C4-2B (cell line): ENCODE measurements at regions not wholly inside any gene's neighbourhood (a gene's known extent, or its start where the extent isn't known, plus 50 kb on each side); places are given as distances from the start of the nearest gene placed in this dataset.
"Not testable (repeated sequence)": the region's sequence is repeated elsewhere in the genome, so short reads cannot be mapped to it uniquely, and the experiment has no call there.

Source experiments
- H3K27ac ChIP-seq: fragments of 450-650 bp; 2 replicates; pipeline ENCODE4 v1.5.1; 2017
- ZFX ChIP-seq: fragments of 450-650 bp; IDR thresholded peaks from 2 replicates; pipeline ENCODE4 v1.6.1; 2017
- TF ChIP-seq, protein P1 (sequence below): fragments of 450-650 bp; conservative IDR thresholded peaks from 2 replicates; pipeline ENCODE4 v1.5.1; 2017; ENCODE audit warnings: mild to moderate bottlenecking

DNA sequence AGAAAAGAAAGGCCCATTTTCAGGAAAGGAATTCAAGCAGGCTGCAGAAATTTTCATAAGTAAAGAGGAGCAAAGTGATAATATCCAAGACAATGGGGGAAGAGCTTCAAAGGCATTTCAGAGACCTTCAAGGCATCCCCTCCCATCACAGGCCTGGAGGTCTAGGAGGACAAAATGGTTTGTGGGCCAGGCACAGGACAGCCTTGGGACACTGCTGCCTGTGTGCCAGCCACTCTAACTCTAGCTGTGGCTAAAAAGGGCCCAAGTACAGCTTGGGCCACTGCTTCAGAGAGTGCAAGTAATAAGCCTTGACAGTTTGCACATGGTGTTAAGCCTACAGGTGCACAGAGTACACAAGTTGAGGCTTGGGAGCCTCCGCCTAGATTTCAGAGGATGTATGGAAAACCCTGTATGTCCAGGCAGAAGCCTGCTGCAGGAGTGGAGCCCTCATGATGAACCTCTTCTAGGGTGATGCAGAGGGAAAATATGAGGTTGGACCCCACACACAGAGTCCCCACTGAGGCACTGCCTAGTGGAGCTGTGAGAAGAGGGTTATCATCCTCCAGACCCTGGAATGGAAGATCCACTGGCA lies 51.8 kb upstream of the ZSWIM5 start:
- no peak for TF ChIP-seq ZFX
- TF ChIP-seq, protein P1, sequence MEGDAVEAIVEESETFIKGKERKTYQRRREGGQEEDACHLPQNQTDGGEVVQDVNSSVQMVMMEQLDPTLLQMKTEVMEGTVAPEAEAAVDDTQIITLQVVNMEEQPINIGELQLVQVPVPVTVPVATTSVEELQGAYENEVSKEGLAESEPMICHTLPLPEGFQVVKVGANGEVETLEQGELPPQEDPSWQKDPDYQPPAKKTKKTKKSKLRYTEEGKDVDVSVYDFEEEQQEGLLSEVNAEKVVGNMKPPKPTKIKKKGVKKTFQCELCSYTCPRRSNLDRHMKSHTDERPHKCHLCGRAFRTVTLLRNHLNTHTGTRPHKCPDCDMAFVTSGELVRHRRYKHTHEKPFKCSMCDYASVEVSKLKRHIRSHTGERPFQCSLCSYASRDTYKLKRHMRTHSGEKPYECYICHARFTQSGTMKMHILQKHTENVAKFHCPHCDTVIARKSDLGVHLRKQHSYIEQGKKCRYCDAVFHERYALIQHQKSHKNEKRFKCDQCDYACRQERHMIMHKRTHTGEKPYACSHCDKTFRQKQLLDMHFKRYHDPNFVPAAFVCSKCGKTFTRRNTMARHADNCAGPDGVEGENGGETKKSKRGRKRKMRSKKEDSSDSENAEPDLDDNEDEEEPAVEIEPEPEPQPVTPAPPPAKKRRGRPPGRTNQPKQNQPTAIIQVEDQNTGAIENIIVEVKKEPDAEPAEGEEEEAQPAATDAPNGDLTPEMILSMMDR = no peak

GRCh38 chr1:45259053-45259452 lies 52.6 kb upstream of the ZSWIM5 start:
- no peak for TF ChIP-seq ZFX
- TF ChIP-seq, protein P1 = no peak

More for the DNA sequence above, 51.8 kb upstream of the ZSWIM5 start:
- H3K27ac ChIP-seq = no peak overlapping the region

GRCh38 chr1:45260244-45260643 lies 53.8 kb upstream of the ZSWIM5 start:
- no peak overlapping the region for H3K27ac ChIP-seq
- TF ChIP-seq, protein P1 = no peak
- TF ChIP-seq ZFX = no peak

More at GRCh38 chr1:45259053-45259452, 52.6 kb upstream of the ZSWIM5 start:
- H3K27ac ChIP-seq = no peak overlapping the region

GRCh38 chr1:45263132-45263531 lies 56.7 kb upstream of the ZSWIM5 start:
- TF ChIP-seq, protein P1 = no peak
- TF ChIP-seq ZFX = no peak
- H3K27ac ChIP-seq = no peak overlapping the region

DNA sequence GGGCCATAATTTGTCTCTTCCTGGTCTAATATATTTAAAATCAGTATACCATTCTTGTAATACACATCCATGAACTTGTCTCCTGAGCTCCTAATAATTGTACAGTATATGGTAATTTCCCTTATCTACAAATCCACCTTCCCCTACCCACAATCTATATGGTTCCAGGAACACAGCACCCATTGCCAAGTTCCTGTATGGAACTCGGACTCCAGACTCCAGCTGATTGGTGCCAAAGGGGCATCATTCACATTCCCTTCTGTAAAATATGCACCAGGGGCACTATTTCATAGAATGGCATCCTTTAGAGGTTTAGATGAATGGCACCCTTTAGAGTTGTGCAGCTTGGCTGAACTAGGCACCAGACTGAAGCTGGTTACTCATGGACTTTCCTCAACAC lies 58.8 kb upstream of the ZSWIM5 start:
- no peak for TF ChIP-seq ZFX
- no peak overlapping the region for H3K27ac ChIP-seq

DNA sequence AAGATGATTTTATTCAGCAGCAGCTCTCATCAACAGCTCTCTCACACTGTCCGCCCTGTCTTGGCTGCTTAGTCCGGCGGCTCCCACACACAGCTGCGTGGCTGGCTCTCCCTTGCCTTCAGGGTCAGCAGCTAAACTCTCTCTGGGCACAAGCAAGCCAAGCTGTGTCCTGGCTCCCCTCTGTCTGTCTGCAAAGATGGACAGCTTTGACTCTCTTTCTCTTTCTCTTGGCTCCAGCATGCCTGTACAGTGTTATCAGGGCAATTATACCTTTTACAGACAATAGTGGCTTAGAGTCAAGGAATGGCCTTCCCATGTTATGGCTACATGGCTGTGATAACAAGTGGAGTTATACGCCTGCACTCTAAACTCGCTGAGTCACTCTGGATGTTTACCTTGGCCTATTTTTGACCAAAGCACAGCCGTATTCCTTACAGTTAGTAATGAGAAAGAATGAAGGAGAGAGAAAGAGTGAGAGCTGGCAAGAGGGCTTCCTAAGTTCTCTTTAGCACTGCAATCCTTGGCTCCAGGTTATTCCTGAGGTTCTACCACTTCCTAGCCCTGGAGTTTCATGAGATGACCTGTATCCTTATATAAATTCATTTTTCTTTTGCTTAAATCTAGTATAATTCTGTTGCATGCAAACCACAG lies 59.9 kb upstream of the ZSWIM5 start:
- TF ChIP-seq ZFX = no peak
- TF ChIP-seq, protein P1 = no peak
- peak overlapping the region; percentile 22; the same call in 1 of the 2 replicates for H3K27ac ChIP-seq

DNA sequence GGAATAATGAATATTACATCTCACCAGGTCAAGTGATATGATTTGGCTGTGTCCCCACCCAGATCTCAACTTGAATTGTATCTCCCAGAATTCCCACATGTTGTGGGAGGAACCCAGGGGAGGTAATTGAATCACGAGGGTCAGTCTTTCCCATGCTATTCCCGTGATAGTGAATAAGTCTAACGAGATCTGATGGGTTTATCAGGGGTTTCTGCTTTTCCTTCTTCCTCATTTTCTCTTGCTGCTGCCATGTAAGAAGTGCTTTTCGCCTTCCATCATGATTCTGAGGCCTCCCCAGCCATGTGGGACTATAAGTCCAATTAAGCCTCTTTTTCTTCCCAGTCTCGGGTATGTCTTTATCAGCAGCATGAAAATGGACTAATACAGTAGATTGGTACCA lies 58.4 kb upstream of the HPDL start:
- not testable (repeated sequence) for H3K27ac ChIP-seq

DNA sequence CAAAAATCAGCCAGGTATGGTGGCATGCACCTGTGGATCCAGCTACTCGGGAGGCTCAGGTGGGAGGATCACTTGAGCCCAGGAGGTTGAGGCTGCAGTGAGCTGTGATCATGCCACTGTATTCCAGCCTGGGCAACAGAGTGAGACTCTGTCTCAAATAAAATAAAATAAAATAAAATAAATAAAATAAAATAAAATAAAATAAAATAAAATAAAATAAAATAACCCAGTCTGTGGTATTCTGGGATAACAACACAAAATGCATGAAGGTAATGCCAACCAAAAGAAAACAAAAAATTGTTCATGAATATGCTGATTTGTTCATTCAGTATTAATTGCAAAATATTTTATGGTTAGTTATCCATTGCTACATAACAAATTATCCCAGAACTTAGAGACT lies 54.4 kb upstream of the HPDL start:
- not testable (repeated sequence) for H3K27ac ChIP-seq

- TF ChIP-seq ZFX = no peak
- TF ChIP-seq, protein P1 = no peak
- H3K27ac ChIP-seq = no peak overlapping the region
Observed at GRCh38 chr1:45272913-45273371, 53.8 kb upstream of the HPDL start.
